PFSK-1 (cell line): ENCODE measurements at regions not wholly inside any gene's neighbourhood (a gene's known extent, or its start where the extent isn't known, plus 50 kb on each side); places are given as distances from the start of the nearest gene placed in this dataset.

Experiments used
- FOXP2 ChIP-seq: optimal IDR thresholded peaks from 2 replicates; pipeline ENCODE3; 2011; ENCODE audit warnings: borderline replicate concordance, control low read depth, inconsistent platforms; ENCODE audit not compliant: insufficient read depth; ENCODE audit errors: extremely low read length, extremely low read depth
- POLR2AphosphoS5 ChIP-seq: IDR thresholded peaks from 2 replicates; pipeline ENCODE4 v1.6.1; 2012; ENCODE audit warnings: low read depth, mild to moderate bottlenecking, control low read depth, low read length, moderate library complexity
- SIN3A ChIP-seq: IDR thresholded peaks from 2 replicates; pipeline ENCODE4 v1.6.1; 2012; ENCODE audit warnings: mild to moderate bottlenecking, low read length, moderate library complexity, borderline replicate concordance; ENCODE audit not compliant: insufficient read depth
- TAF1 ChIP-seq: IDR thresholded peaks from 2 replicates; pipeline ENCODE4 v1.6.1; 2012; ENCODE audit warnings: low read length, control low read depth, borderline replicate concordance; ENCODE audit not compliant: insufficient read depth
- TF ChIP-seq, protein P1 (sequence below), 2 experiments: IDR thresholded peaks; 2 replicates each; pipeline versions ENCODE4 v1.6.1 to v1.8.0; 2011 to 2012; ENCODE audit warnings: low read depth in 2 of 2, low read length in 2 of 2, control low read depth in 1 of 2, inconsistent platforms in 1 of 2, mild to moderate bottlenecking in 1 of 2, moderate library complexity in 1 of 2; ENCODE audit not compliant: insufficient read depth in 1 of 2

DNA sequence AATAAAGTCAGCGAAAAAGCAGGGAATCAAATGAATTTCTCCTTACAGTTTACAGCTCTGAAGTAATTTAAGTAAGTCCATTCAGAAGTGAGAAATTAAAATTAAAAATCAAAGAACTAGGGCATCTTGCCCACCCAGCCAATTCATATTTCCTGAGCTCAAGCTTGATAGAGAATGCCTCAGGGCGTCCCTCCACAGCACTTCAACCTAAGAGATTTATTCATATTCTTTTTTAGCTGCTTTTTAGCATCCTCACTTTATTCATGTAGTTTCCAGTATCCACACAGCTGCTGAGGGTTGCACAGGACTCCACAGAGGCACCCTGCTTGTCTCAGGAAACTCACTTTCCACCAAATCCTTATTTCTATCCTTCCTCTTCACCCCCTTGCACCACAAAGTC lies 900.3 kb downstream of the BCL11A start:
- TF ChIP-seq POLR2AphosphoS5 (no peak), SIN3A (no peak), FOXP2 (no peak), TAF1 (no peak)
- TF ChIP-seq, protein P1, sequence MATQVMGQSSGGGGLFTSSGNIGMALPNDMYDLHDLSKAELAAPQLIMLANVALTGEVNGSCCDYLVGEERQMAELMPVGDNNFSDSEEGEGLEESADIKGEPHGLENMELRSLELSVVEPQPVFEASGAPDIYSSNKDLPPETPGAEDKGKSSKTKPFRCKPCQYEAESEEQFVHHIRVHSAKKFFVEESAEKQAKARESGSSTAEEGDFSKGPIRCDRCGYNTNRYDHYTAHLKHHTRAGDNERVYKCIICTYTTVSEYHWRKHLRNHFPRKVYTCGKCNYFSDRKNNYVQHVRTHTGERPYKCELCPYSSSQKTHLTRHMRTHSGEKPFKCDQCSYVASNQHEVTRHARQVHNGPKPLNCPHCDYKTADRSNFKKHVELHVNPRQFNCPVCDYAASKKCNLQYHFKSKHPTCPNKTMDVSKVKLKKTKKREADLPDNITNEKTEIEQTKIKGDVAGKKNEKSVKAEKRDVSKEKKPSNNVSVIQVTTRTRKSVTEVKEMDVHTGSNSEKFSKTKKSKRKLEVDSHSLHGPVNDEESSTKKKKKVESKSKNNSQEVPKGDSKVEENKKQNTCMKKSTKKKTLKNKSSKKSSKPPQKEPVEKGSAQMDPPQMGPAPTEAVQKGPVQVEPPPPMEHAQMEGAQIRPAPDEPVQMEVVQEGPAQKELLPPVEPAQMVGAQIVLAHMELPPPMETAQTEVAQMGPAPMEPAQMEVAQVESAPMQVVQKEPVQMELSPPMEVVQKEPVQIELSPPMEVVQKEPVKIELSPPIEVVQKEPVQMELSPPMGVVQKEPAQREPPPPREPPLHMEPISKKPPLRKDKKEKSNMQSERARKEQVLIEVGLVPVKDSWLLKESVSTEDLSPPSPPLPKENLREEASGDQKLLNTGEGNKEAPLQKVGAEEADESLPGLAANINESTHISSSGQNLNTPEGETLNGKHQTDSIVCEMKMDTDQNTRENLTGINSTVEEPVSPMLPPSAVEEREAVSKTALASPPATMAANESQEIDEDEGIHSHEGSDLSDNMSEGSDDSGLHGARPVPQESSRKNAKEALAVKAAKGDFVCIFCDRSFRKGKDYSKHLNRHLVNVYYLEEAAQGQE (IDR thresholded peaks at IDR 0.05; ENCODE audit: insufficient read depth in 1 of 2, low read depth in 2 of 2, low read length in 2 of 2) = no peak

DNA sequence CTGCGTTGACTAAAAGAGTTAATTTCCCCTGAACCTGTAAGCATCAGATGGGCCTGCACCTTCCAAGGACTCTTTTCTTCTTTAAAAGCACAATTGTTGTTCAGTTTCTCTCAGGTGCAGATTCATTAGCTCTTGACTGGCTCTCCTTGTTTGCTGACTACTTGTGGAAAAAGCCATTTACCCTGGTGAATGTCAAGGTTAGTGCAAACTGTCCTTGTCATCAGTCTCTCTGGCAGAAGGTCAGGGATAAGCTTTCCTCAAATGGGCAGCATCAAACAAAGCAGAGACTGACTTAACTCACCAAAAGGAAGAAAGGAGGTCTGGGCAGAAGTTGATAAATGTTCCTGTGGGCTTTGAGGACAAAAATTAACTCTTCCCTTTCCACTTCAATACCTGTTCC lies 922.7 kb downstream of the BCL11A start:
- TF ChIP-seq SIN3A = no peak
- TF ChIP-seq, protein P1 (IDR thresholded peaks at IDR 0.05; ENCODE audit: insufficient read depth in 1 of 2, low read depth in 2 of 2, low read length in 2 of 2) = no peak
- no peak for TF ChIP-seq POLR2AphosphoS5
- TF ChIP-seq TAF1 = no peak
- no peak for TF ChIP-seq FOXP2

DNA sequence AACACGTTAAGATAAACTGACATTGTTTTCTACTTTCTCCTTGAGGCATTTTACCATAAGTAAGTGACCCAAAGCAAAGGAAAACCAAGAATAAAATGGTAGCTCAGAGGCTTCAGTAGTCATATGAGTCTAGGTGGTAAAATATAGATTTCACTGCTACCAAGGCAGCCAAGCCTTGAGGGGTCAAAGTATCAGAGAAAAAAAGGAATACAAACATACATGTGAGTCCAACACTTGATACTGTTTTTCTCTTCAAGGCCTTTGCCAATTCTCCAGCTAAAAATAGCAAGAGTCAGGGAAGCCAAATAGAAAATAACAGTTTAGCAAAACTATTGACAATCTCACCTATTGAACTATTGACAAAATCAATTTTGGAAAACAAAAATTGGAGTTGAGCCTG lies 925.9 kb downstream of the BCL11A start:
- TF ChIP-seq, protein P1 (IDR thresholded peaks at IDR 0.05; ENCODE audit: insufficient read depth in 1 of 2, low read depth in 2 of 2, low read length in 2 of 2) = no peak

DNA sequence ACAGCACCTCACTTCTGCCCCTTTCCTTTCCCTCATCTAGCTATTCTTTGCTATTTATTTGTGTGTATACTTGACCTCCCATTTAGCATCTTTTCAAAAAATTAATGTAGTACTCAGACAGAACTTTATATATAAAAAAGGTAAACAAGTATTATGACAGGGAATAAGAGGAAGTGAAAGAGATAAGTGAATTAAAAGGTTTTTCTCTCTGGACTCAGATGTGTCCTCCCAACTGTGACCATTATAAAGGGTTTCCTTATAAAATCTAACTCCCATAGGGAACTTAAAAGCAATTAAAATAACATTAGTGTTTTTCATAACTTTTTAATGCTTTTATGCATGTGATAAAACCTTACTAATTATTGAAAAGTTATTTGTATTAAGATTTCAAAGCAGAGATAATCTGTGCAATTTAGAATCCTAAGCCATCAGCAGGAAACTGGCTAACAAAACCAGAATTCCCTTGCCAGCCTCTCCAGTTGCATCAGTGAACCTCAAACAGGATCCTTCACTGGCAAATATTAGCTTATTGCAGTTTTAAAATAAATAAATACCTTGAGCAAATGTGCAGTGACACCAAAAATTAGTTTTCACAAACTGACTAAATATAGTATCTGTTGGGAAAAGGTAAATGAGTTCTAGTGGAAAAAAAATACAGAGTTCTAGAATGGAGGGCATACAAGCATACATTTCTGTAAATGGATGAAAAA lies 930.7 kb downstream of the BCL11A start:
- TF ChIP-seq, protein P1 (IDR thresholded peaks at IDR 0.05; ENCODE audit: insufficient read depth in 1 of 2, low read depth in 2 of 2, low read length in 2 of 2) = no peak
- TF ChIP-seq FOXP2 (no peak), POLR2AphosphoS5 (no peak), TAF1 (no peak), SIN3A (no peak)

DNA sequence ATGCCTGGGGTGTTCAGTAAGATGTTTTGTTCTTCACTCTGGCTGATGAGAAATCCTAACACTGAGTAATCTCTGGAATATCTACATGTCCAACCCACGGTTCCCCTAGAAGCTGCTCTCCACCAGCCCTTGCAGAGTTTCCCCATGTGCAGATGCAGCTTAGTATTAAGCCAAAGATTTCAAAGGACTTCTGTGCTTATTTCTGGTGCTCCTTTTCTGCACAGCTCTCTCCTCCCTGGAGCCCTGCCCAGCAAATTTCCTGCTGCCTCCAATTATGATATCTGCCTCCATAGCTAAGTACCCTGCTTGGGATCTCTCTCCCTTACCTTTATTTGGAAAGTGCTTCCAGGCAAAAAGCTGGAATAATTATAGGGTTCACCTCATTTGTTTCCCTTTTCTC lies 949.3 kb downstream of the BCL11A start:
- TF ChIP-seq, protein P1 (IDR thresholded peaks at IDR 0.05; ENCODE audit: insufficient read depth in 1 of 2, low read depth in 2 of 2, low read length in 2 of 2) = no peak
- TF ChIP-seq FOXP2 = no peak
- TF ChIP-seq SIN3A = no peak
- TF ChIP-seq POLR2AphosphoS5 = no peak
- TF ChIP-seq TAF1 = no peak
